ENCODE measurements at regions not wholly inside any gene's neighbourhood (a gene's known extent, or its start where the extent isn't known, plus 50 kb on each side); places are given as distances from the start of the nearest gene placed in this dataset.

DNA sequence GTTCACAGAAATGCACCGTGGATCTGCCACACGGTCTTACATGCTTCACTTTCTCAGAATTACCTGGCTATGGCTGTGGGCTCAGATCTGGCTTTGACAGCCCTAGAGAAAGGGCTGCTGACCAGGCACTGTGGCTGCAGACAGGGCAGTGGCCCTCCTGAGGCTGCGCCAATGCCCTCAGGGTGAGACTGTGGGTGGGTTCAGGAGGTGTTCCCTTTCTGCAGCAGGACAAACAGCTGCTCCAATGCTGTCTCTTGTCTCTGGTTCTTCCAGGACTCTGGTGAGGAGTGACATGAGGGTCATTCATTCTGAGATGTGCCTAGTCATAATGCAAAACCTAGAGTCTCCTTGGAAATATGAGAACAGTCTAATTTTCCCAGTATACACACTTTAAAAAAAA, 90.5 kb upstream of the SMIM21 start:
- H3K4me3 ChIP-seq (ENCODE audit: low read depth, low read length): no peak overlapping the region
- DNase-seq (ENCODE audit: low read depth): no peak
- TF ChIP-seq, protein P1, sequence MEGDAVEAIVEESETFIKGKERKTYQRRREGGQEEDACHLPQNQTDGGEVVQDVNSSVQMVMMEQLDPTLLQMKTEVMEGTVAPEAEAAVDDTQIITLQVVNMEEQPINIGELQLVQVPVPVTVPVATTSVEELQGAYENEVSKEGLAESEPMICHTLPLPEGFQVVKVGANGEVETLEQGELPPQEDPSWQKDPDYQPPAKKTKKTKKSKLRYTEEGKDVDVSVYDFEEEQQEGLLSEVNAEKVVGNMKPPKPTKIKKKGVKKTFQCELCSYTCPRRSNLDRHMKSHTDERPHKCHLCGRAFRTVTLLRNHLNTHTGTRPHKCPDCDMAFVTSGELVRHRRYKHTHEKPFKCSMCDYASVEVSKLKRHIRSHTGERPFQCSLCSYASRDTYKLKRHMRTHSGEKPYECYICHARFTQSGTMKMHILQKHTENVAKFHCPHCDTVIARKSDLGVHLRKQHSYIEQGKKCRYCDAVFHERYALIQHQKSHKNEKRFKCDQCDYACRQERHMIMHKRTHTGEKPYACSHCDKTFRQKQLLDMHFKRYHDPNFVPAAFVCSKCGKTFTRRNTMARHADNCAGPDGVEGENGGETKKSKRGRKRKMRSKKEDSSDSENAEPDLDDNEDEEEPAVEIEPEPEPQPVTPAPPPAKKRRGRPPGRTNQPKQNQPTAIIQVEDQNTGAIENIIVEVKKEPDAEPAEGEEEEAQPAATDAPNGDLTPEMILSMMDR (IDR thresholded peaks at IDR 0.05; ENCODE audit: insufficient read depth, low read depth, low read length): no peak

- TF ChIP-seq, protein P1 (IDR thresholded peaks at IDR 0.05; ENCODE audit: insufficient read depth, low read depth, low read length): no peak
- no peak for DNase-seq (ENCODE audit: low read depth)
- H3K4me3 ChIP-seq (ENCODE audit: low read depth, low read length): no peak overlapping the region
These were observed 89.8 kb upstream of the SMIM21 start for GRCh38 chr18:75517286-75517685.

- TF ChIP-seq, protein P1 (IDR thresholded peaks at IDR 0.05; ENCODE audit: insufficient read depth, low read depth, low read length): no peak
- no peak overlapping the region for H3K4me3 ChIP-seq (ENCODE audit: low read depth, low read length)
- peak; percentile 86 for DNase-seq (ENCODE audit: low read depth)
These were observed 80.1 kb upstream of the SMIM21 start for GRCh38 chr18:75507636-75508035.

GRCh38 chr18:75506913-75507312, 79.4 kb upstream of the SMIM21 start:
- H3K4me3 ChIP-seq (ENCODE audit: low read depth, low read length): no peak overlapping the region
- TF ChIP-seq, protein P1 (IDR thresholded peaks at IDR 0.05; ENCODE audit: insufficient read depth, low read depth, low read length): no peak
- DNase-seq (ENCODE audit: low read depth): no peak

DNA sequence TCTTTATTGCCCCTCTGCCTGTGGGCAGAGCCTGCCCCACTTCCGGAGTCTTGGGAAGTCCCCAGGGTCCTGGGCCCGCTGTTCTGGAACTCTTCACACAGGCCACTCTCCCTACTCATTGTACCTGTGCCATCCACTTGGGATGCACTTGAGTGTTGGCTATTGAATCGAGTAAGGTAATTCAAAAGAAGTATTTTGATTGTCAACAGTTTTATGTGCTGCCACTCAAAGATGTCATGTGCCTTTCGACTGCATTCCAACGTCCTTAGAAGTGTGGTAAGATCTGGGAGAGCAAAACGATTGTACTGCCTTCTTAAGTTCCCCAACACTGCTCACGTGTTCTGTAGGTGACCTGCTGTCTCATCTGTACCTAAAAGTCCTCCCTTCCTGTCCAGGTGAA, 77.0 kb upstream of the SMIM21 start:
- DNase-seq (ENCODE audit: low read depth): no peak
- H3K4me3 ChIP-seq (ENCODE audit: low read depth, low read length): no peak overlapping the region
- TF ChIP-seq, protein P1 (IDR thresholded peaks at IDR 0.05; ENCODE audit: insufficient read depth, low read depth, low read length): no peak

- no peak overlapping the region for H3K4me3 ChIP-seq (ENCODE audit: low read depth, low read length)
- DNase-seq (ENCODE audit: low read depth): no peak
- TF ChIP-seq, protein P1 (IDR thresholded peaks at IDR 0.05; ENCODE audit: insufficient read depth, low read depth, low read length): no peak
These were observed 76.1 kb upstream of the SMIM21 start for GRCh38 chr18:75503615-75504014.

DNA sequence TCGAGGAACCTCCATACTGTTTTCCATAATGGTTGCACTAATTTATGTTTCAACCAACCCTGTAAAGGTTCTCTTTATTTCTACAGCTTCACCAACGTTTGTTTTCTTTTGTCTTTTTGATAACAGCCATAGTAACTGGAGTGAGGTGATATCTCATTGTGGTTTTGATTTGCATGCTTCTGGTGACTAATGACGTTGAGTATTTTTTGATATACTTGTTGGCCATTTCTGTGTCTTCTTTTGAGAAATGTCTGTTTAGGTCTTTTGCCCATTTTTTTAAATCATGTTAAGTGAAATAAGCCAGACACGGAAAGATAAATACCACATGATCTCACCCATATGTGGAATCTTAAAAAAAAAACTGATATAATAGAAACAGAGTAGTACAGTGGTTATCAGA, 74.8 kb upstream of the SMIM21 start:
- peak; percentile 23 for DNase-seq (ENCODE audit: low read depth)
- TF ChIP-seq, protein P1 (IDR thresholded peaks at IDR 0.05; ENCODE audit: insufficient read depth, low read depth, low read length): no peak
- no peak overlapping the region for H3K4me3 ChIP-seq (ENCODE audit: low read depth, low read length)

Data from fibroblast of villous mesenchyme (primary cell).